Prostate gland (tissue), 2 donors: ENCODE measurements at regions not wholly inside any gene's neighbourhood (a gene's known extent, or its start where the extent isn't known, plus 50 kb on each side); places are given as distances from the start of the nearest gene placed in this dataset.

ENCODE experiments used
- DNase-seq: peaks from one replicate; pipeline ENCODE4 v3.0.0-alpha.2; 2019; ENCODE audit warnings: low spot score
- H3K27ac ChIP-seq, 2 donors: fragments of 200-600 bp; sonication (generic); 2 replicates each; pipeline ENCODE4 v1.5.1; 2017 to 2019
- H3K27me3 ChIP-seq: fragments of 200-600 bp; sonication (generic); replicated peaks from 2 replicates; pipeline ENCODE4 v1.5.1; 2019; ENCODE audit not compliant: insufficient read depth
- H3K36me3 ChIP-seq, 2 donors: fragments of 200-600 bp; sonication (generic); 1 replicate in 1 of 2; 2 replicates in 1 of 2; pipeline versions ENCODE4 v1.5.1 to v1.8.1; 2017 to 2019
- H3K4me1 ChIP-seq: fragments of 200-600 bp; sonication (generic); replicated peaks from 2 replicates; pipeline ENCODE4 v1.5.1; 2019
- H3K4me3 ChIP-seq, 2 donors: fragments of 200-600 bp; sonication (generic); 2 replicates each; pipeline ENCODE4 v1.5.1; 2017 to 2019
- H3K9me3 ChIP-seq: fragments of 200-600 bp; sonication (generic); 2 replicates; pipeline ENCODE4 v1.5.1; 2017
- CTCF ChIP-seq, 4 experiments: fragments of 200-600 bp in 2 of 4; fragments of 450-650 bp in 2 of 4; sonication (generic) in 2 of 4; IDR thresholded peaks; 1 replicate in 3 of 4; 2 replicates in 1 of 4; pipeline ENCODE4 v1.5.1; 2016 to 2019; ENCODE audit warnings: antibody characterized with exemption in 4 of 4, mild to moderate bottlenecking in 2 of 4, moderate library complexity in 2 of 4
- POLR2A ChIP-seq: fragments of 450-650 bp; IDR thresholded peaks from one replicate; pipeline ENCODE4 v1.6.1; 2016; ENCODE audit warnings: antibody characterized with exemption, mild to moderate bottlenecking
- POLR2AphosphoS5 ChIP-seq: sonication (generic); formaldehyde crosslinking; IDR thresholded peaks from one replicate; pipeline ENCODE4 v1.6.1; 2017; ENCODE audit warnings: antibody characterized with exemption
- WGBS: methylation state at CpG from one replicate; pipeline ENCODE4 v1.1.5; 2018; 5-methylcytosine and 5-hydroxymethylcytosine counted together
- intact Hi-C: fragments of 100-400 bp; cut with DNase I; formaldehyde crosslinking; loops from one replicate; pipeline ENCODE4 v1.14.2; 2022

GRCh38 chr3:76300746-76301145, 515.4 kb upstream of the ZNF717 start:
- DNase-seq: no peak
- H3K27ac ChIP-seq: no peak overlapping the region
- TF ChIP-seq CTCF (IDR thresholded peaks at IDR 0.05) (no peak), POLR2AphosphoS5 (no peak), POLR2A (no peak)
- 56% methylated on average over 2 of the region's 2 CpGs for WGBS
- H3K4me1 ChIP-seq: no peaks in the 10 kb centered on the region
- no peaks in the 10 kb centered on the region for H3K36me3 ChIP-seq
- no peak overlapping the region for H3K4me3 ChIP-seq
- no peaks in the 10 kb centered on the region for H3K9me3 ChIP-seq
- no peaks in the 10 kb centered on the region for H3K27me3 ChIP-seq
- intact Hi-C loops: no loop called here

- no peak for TF ChIP-seq CTCF (IDR thresholded peaks at IDR 0.05)
- no peak for TF ChIP-seq POLR2A
- no peaks in the 10 kb centered on the region for H3K36me3 ChIP-seq
- H3K27me3 ChIP-seq: no peaks in the 10 kb centered on the region
- DNase-seq: no peak
- H3K27ac ChIP-seq: no peak overlapping the region
- no peak overlapping the region for H3K4me3 ChIP-seq
- WGBS: 98% methylated on average over 3 of the region's 3 CpGs
- intact Hi-C loops: no loop called here
- H3K4me1 ChIP-seq: no peaks in the 10 kb centered on the region
- no peaks in the 10 kb centered on the region for H3K9me3 ChIP-seq
Observed at GRCh38 chr3:76307556-76307955, 522.2 kb upstream of the ZNF717 start.

- no peaks in the 10 kb centered on the region for H3K9me3 ChIP-seq
- no peaks in the 10 kb centered on the region for H3K4me1 ChIP-seq
- intact Hi-C loops: no loop called here
- no peaks in the 10 kb centered on the region for H3K36me3 ChIP-seq
- no peaks in the 10 kb centered on the region for H3K27me3 ChIP-seq
- H3K27ac ChIP-seq: no peak overlapping the region
- TF ChIP-seq POLR2A (no peak), POLR2AphosphoS5 (no peak), CTCF (IDR thresholded peaks at IDR 0.05) (no peak)
- no peak overlapping the region for H3K4me3 ChIP-seq
- DNase-seq: no peak
Observed at GRCh38 chr3:76308541-76308940, 523.2 kb upstream of the ZNF717 start.

- intact Hi-C loops: no loop called here
- Histone ChIP-seq H3K27ac (no peak overlapping the region), H3K4me3 (no peak overlapping the region), H3K36me3 (no peaks in the 10 kb centered on the region), H3K4me1 (no peaks in the 10 kb centered on the region), H3K27me3 (no peaks in the 10 kb centered on the region), H3K9me3 (no peaks in the 10 kb centered on the region)
- no peak for DNase-seq
- WGBS: 66% methylated on average over 8 of the region's 8 CpGs
- TF ChIP-seq POLR2A (no peak), CTCF (IDR thresholded peaks at IDR 0.05) (no peak), POLR2AphosphoS5 (no peak)
Observed at GRCh38 chr3:76310089-76310488, 524.7 kb upstream of the ZNF717 start.

- Histone ChIP-seq H3K4me3 (no peak overlapping the region), H3K9me3 (no peaks in the 10 kb centered on the region), H3K27me3 (no peaks in the 10 kb centered on the region), H3K4me1 (no peaks in the 10 kb centered on the region), H3K27ac (no peak overlapping the region), H3K36me3 (no peaks in the 10 kb centered on the region)
- intact Hi-C loops: no loop called here
- TF ChIP-seq POLR2AphosphoS5: no peak
- TF ChIP-seq CTCF (IDR thresholded peaks at IDR 0.05): no peak
- TF ChIP-seq POLR2A: no peak
- WGBS: 29% methylated on average over 7 of the region's 7 CpGs
- DNase-seq: no peak
Observed at GRCh38 chr3:76310667-76311066, 525.3 kb upstream of the ZNF717 start.
